ENCODE measurements at regions not wholly inside any gene's neighbourhood (a gene's known extent, or its start where the extent isn't known, plus 50 kb on each side); places are given as distances from the start of the nearest gene placed in this dataset.

DNA sequence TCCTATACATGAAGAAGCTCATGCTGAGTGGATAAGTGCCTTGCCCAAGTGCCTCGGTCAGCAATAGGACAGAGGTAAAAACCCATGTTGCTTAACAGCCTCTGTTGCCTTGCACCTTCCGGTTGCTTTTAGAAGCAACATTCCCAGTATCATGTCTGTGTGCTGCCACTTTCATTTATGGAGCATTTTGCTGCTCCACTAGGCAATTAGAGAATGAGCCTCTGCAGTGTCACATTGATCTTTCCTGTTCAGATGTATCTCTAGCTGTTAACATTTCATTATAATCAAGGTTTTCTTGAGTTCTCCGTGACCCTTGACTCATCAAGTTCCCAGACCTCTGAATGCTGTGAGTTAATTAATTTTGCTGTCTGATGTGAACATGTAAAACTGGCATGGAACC is 134.5 kb upstream of the EPB41L3 start:
- TF ChIP-seq, protein P1, sequence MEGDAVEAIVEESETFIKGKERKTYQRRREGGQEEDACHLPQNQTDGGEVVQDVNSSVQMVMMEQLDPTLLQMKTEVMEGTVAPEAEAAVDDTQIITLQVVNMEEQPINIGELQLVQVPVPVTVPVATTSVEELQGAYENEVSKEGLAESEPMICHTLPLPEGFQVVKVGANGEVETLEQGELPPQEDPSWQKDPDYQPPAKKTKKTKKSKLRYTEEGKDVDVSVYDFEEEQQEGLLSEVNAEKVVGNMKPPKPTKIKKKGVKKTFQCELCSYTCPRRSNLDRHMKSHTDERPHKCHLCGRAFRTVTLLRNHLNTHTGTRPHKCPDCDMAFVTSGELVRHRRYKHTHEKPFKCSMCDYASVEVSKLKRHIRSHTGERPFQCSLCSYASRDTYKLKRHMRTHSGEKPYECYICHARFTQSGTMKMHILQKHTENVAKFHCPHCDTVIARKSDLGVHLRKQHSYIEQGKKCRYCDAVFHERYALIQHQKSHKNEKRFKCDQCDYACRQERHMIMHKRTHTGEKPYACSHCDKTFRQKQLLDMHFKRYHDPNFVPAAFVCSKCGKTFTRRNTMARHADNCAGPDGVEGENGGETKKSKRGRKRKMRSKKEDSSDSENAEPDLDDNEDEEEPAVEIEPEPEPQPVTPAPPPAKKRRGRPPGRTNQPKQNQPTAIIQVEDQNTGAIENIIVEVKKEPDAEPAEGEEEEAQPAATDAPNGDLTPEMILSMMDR (IDR thresholded peaks at IDR 0.05; ENCODE audit: low read depth, low read length) = no peak
- TF ChIP-seq POLR2A (IDR thresholded peaks at IDR 0.05; ENCODE audit: extremely low read depth, insufficient read length) = no peak
- TF ChIP-seq, protein P2, sequence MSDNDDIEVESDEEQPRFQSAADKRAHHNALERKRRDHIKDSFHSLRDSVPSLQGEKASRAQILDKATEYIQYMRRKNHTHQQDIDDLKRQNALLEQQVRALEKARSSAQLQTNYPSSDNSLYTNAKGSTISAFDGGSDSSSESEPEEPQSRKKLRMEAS (IDR thresholded peaks at IDR 0.05; ENCODE audit: low read depth, low read length) = no peak

All from NB4 (cell line).